ENCODE measurements at regions not wholly inside any gene's neighbourhood (a gene's known extent, or its start where the extent isn't known, plus 50 kb on each side); places are given as distances from the start of the nearest gene placed in this dataset.
"Not testable (repeated sequence)": the region's sequence is repeated elsewhere in the genome, so short reads cannot be mapped to it uniquely, and the experiment has no call there.

- Histone ChIP-seq H3K79me1 (ENCODE audit: low read length) (no peaks in the 10 kb centered on the region), H3K4me1 (ENCODE audit: control insufficient read depth in 1 of 2, insufficient read depth in 2 of 2, low read length in 2 of 2) (no peaks in the 10 kb centered on the region), H3K4ac (ENCODE audit: low read depth, low read length) (no peak overlapping the region), H3K36me3 (ENCODE audit: control insufficient read depth in 1 of 2, insufficient read depth in 2 of 2, low read length in 2 of 2) (no peaks in the 10 kb centered on the region), H3K9me3 (ENCODE audit: insufficient read depth, low read depth, low read length) (no peaks in the 10 kb centered on the region), H3K4me3 (ENCODE audit: low read depth, low read length) (no peak overlapping the region), H3K27me3 (ENCODE audit: insufficient read depth, low read length) (no peaks in the 10 kb centered on the region), H2AK5ac (ENCODE audit: low read length) (no peak overlapping the region), H3K79me2 (ENCODE audit: control insufficient read depth, insufficient read depth, low read length, poor library complexity) (no peaks in the 10 kb centered on the region), H3K9ac (ENCODE audit: low read length) (no peak overlapping the region), H3K27ac (ENCODE audit: low read depth, low read length) (no peak overlapping the region), H4K8ac (ENCODE audit: low read depth, low read length) (no peak overlapping the region), H2AFZ (ENCODE audit: insufficient read depth, low read length, poor library complexity) (no peak overlapping the region), H2BK120ac (ENCODE audit: insufficient read depth, low read length, poor library complexity) (no peak overlapping the region), H3K14ac (ENCODE audit: low read length) (no peak overlapping the region), H2BK5ac (ENCODE audit: low read depth, low read length, poor library complexity) (no peak overlapping the region), H3K4me2 (ENCODE audit: low read length) (no peak overlapping the region), H3K23ac (ENCODE audit: low read length) (no peak overlapping the region), H3K18ac (ENCODE audit: low read length) (no peak overlapping the region), H2BK12ac (ENCODE audit: low read length) (no peak overlapping the region), H4K12ac (ENCODE audit: low read depth, low read length) (no peak overlapping the region), H4K91ac (ENCODE audit: low read depth, low read length) (no peak overlapping the region)
- no CpG with 5 or more reads among the region's 2 CpGs for WGBS (ENCODE audit: extremely low coverage, insufficient coverage, insufficient read length)
- peak in 1 of 2 donors; percentile 43 for DNase-seq
These were observed 104.9 kb upstream of the SNX7 start for GRCh38 chr1:98556521-98557158.

GRCh38 chr1:98555814-98556213, 105.7 kb upstream of the SNX7 start:
- no peak overlapping the region for H2BK12ac ChIP-seq (ENCODE audit: low read length)
- H3K9ac ChIP-seq (ENCODE audit: low read length), result no peak overlapping the region
- H3K4me1 ChIP-seq (ENCODE audit: control insufficient read depth in 1 of 2, insufficient read depth in 2 of 2, low read length in 2 of 2), result no peaks in the 10 kb centered on the region
- H3K79me1 ChIP-seq (ENCODE audit: low read length), result no peaks in the 10 kb centered on the region
- H2BK5ac ChIP-seq (ENCODE audit: low read depth, low read length, poor library complexity), result no peak overlapping the region
- no peak overlapping the region for H3K4me3 ChIP-seq (ENCODE audit: low read depth, low read length)
- no peaks in the 10 kb centered on the region for H3K36me3 ChIP-seq (ENCODE audit: control insufficient read depth in 1 of 2, insufficient read depth in 2 of 2, low read length in 2 of 2)
- H4K8ac ChIP-seq (ENCODE audit: low read depth, low read length), result no peak overlapping the region
- H3K27me3 ChIP-seq (ENCODE audit: insufficient read depth, low read length), result no peaks in the 10 kb centered on the region
- H4K12ac ChIP-seq (ENCODE audit: low read depth, low read length), result no peak overlapping the region
- no peaks in the 10 kb centered on the region for H3K79me2 ChIP-seq (ENCODE audit: control insufficient read depth, insufficient read depth, low read length, poor library complexity)
- no peak overlapping the region for H3K14ac ChIP-seq (ENCODE audit: low read length)
- H3K4me2 ChIP-seq (ENCODE audit: low read length), result no peak overlapping the region
- H4K91ac ChIP-seq (ENCODE audit: low read depth, low read length), result no peak overlapping the region
- H3K27ac ChIP-seq (ENCODE audit: low read depth, low read length), result no peak overlapping the region
- no peak overlapping the region for H3K23ac ChIP-seq (ENCODE audit: low read length)
- H2AFZ ChIP-seq (ENCODE audit: insufficient read depth, low read length, poor library complexity), result no peak overlapping the region
- no peak for DNase-seq
- WGBS (ENCODE audit: extremely low coverage, insufficient coverage, insufficient read length), result no CpG with 5 or more reads among the region's 1 CpG
- no peak overlapping the region for H2BK120ac ChIP-seq (ENCODE audit: insufficient read depth, low read length, poor library complexity)
- no peak overlapping the region for H3K4ac ChIP-seq (ENCODE audit: low read depth, low read length)
- H3K9me3 ChIP-seq (ENCODE audit: insufficient read depth, low read depth, low read length), result no peaks in the 10 kb centered on the region
- no peak overlapping the region for H3K18ac ChIP-seq (ENCODE audit: low read length)
- no peak overlapping the region for H2AK5ac ChIP-seq (ENCODE audit: low read length)

GRCh38 chr1:98552576-98553074, 108.9 kb upstream of the SNX7 start:
- H3K4ac ChIP-seq (ENCODE audit: low read depth, low read length); H3K9ac ChIP-seq (ENCODE audit: low read length): not testable (repeated sequence)

GRCh38 chr1:98550076-98550475, 111.4 kb upstream of the SNX7 start:
- Histone ChIP-seq H3K27ac (ENCODE audit: low read depth, low read length) (no peak overlapping the region), H3K4ac (ENCODE audit: low read depth, low read length) (no peak overlapping the region), H3K79me1 (ENCODE audit: low read length) (no peaks in the 10 kb centered on the region), H3K4me1 (ENCODE audit: control insufficient read depth in 1 of 2, insufficient read depth in 2 of 2, low read length in 2 of 2) (no peaks in the 10 kb centered on the region), H3K36me3 (ENCODE audit: control insufficient read depth in 1 of 2, insufficient read depth in 2 of 2, low read length in 2 of 2) (no peaks in the 10 kb centered on the region), H3K4me2 (ENCODE audit: low read length) (no peak overlapping the region), H2AFZ (ENCODE audit: insufficient read depth, low read length, poor library complexity) (no peak overlapping the region), H4K12ac (ENCODE audit: low read depth, low read length) (no peak overlapping the region), H4K8ac (ENCODE audit: low read depth, low read length) (no peak overlapping the region), H3K79me2 (ENCODE audit: control insufficient read depth, insufficient read depth, low read length, poor library complexity) (no peaks in the 10 kb centered on the region), H3K23ac (ENCODE audit: low read length) (no peak overlapping the region), H3K4me3 (ENCODE audit: low read depth, low read length) (no peak overlapping the region), H2BK120ac (ENCODE audit: insufficient read depth, low read length, poor library complexity) (no peak overlapping the region), H2BK5ac (ENCODE audit: low read depth, low read length, poor library complexity) (no peak overlapping the region), H3K18ac (ENCODE audit: low read length) (no peak overlapping the region), H3K14ac (ENCODE audit: low read length) (no peak overlapping the region), H3K9ac (ENCODE audit: low read length) (no peak overlapping the region), H2BK12ac (ENCODE audit: low read length) (no peak overlapping the region), H2AK5ac (ENCODE audit: low read length) (no peak overlapping the region), H3K27me3 (ENCODE audit: insufficient read depth, low read length) (no peaks in the 10 kb centered on the region), H4K91ac (ENCODE audit: low read depth, low read length) (no peak overlapping the region), H3K9me3 (ENCODE audit: insufficient read depth, low read depth, low read length) (no peaks in the 10 kb centered on the region)
- no peak for DNase-seq
- no CpG with 5 or more reads among the region's 1 CpG for WGBS (ENCODE audit: extremely low coverage, insufficient coverage, insufficient read length)

More at GRCh38 chr1:98552576-98553074, 108.9 kb upstream of the SNX7 start:
- H2BK120ac ChIP-seq (ENCODE audit: insufficient read depth, low read length, poor library complexity); H3K27me3 ChIP-seq (ENCODE audit: insufficient read depth, low read length); H3K27ac ChIP-seq (ENCODE audit: low read depth, low read length); H4K91ac ChIP-seq (ENCODE audit: low read depth, low read length); H3K4me2 ChIP-seq (ENCODE audit: low read length); H4K8ac ChIP-seq (ENCODE audit: low read depth, low read length); H3K14ac ChIP-seq (ENCODE audit: low read length); H4K12ac ChIP-seq (ENCODE audit: low read depth, low read length); H3K9me3 ChIP-seq (ENCODE audit: insufficient read depth, low read depth, low read length); H2BK5ac ChIP-seq (ENCODE audit: low read depth, low read length, poor library complexity); H3K23ac ChIP-seq (ENCODE audit: low read length); H3K79me2 ChIP-seq (ENCODE audit: control insufficient read depth, insufficient read depth, low read length, poor library complexity); H2BK12ac ChIP-seq (ENCODE audit: low read length); H3K36me3 ChIP-seq (ENCODE audit: control insufficient read depth in 1 of 2, insufficient read depth in 2 of 2, low read length in 2 of 2); H3K79me1 ChIP-seq (ENCODE audit: low read length); H2AFZ ChIP-seq (ENCODE audit: insufficient read depth, low read length, poor library complexity); H3K4me1 ChIP-seq (ENCODE audit: control insufficient read depth in 1 of 2, insufficient read depth in 2 of 2, low read length in 2 of 2); DNase-seq; H3K18ac ChIP-seq (ENCODE audit: low read length); H3K4me3 ChIP-seq (ENCODE audit: low read depth, low read length); H2AK5ac ChIP-seq (ENCODE audit: low read length): not testable (repeated sequence)
- no CpG with 5 or more reads among the region's 5 CpGs for WGBS (ENCODE audit: extremely low coverage, insufficient coverage, insufficient read length)

All from trophoblast cell (in vitro differentiated cells and primary cell).